PFSK-1 (cell line): ENCODE measurements at regions not wholly inside any gene's neighbourhood (a gene's known extent, or its start where the extent isn't known, plus 50 kb on each side); places are given as distances from the start of the nearest gene placed in this dataset.

Experiments
- FOXP2 ChIP-seq: optimal IDR thresholded peaks from 2 replicates; pipeline ENCODE3; 2011; ENCODE audit warnings: borderline replicate concordance, control low read depth, inconsistent platforms; ENCODE audit not compliant: insufficient read depth; ENCODE audit errors: extremely low read length, extremely low read depth
- POLR2AphosphoS5 ChIP-seq: IDR thresholded peaks from 2 replicates; pipeline ENCODE4 v1.6.1; 2012; ENCODE audit warnings: low read depth, mild to moderate bottlenecking, control low read depth, low read length, moderate library complexity
- SIN3A ChIP-seq: IDR thresholded peaks from 2 replicates; pipeline ENCODE4 v1.6.1; 2012; ENCODE audit warnings: mild to moderate bottlenecking, low read length, moderate library complexity, borderline replicate concordance; ENCODE audit not compliant: insufficient read depth
- TAF1 ChIP-seq: IDR thresholded peaks from 2 replicates; pipeline ENCODE4 v1.6.1; 2012; ENCODE audit warnings: low read length, control low read depth, borderline replicate concordance; ENCODE audit not compliant: insufficient read depth
- TF ChIP-seq, protein P1 (sequence below), 2 experiments: IDR thresholded peaks; 2 replicates each; pipeline versions ENCODE4 v1.6.1 to v1.8.0; 2011 to 2012; ENCODE audit warnings: low read depth in 2 of 2, low read length in 2 of 2, control low read depth in 1 of 2, inconsistent platforms in 1 of 2, mild to moderate bottlenecking in 1 of 2, moderate library complexity in 1 of 2; ENCODE audit not compliant: insufficient read depth in 1 of 2

DNA sequence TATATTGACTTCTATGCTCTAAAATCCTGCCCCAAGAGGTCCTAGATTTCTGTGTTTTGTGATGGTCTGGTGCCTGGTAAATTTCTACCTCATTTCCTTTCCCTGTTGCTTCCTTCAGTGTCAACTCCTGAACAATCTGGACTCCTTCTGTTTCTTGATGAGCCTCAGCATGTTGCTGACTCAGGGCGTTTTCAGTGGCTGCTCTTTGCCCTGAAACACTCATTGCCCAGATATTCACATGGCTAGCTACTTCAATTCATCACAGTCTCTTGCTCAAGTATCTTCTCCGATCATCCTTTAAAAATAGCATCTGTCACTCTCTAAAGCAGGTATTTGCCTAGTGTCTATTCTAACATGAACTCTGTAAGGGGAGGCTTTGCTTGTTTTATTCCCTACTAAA lies 526.3 kb upstream of the RAG2 start:
- TF ChIP-seq, protein P1, sequence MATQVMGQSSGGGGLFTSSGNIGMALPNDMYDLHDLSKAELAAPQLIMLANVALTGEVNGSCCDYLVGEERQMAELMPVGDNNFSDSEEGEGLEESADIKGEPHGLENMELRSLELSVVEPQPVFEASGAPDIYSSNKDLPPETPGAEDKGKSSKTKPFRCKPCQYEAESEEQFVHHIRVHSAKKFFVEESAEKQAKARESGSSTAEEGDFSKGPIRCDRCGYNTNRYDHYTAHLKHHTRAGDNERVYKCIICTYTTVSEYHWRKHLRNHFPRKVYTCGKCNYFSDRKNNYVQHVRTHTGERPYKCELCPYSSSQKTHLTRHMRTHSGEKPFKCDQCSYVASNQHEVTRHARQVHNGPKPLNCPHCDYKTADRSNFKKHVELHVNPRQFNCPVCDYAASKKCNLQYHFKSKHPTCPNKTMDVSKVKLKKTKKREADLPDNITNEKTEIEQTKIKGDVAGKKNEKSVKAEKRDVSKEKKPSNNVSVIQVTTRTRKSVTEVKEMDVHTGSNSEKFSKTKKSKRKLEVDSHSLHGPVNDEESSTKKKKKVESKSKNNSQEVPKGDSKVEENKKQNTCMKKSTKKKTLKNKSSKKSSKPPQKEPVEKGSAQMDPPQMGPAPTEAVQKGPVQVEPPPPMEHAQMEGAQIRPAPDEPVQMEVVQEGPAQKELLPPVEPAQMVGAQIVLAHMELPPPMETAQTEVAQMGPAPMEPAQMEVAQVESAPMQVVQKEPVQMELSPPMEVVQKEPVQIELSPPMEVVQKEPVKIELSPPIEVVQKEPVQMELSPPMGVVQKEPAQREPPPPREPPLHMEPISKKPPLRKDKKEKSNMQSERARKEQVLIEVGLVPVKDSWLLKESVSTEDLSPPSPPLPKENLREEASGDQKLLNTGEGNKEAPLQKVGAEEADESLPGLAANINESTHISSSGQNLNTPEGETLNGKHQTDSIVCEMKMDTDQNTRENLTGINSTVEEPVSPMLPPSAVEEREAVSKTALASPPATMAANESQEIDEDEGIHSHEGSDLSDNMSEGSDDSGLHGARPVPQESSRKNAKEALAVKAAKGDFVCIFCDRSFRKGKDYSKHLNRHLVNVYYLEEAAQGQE (IDR thresholded peaks at IDR 0.05; ENCODE audit: insufficient read depth in 1 of 2, low read depth in 2 of 2, low read length in 2 of 2): no peak
- TF ChIP-seq SIN3A: no peak
- no peak for TF ChIP-seq TAF1

DNA sequence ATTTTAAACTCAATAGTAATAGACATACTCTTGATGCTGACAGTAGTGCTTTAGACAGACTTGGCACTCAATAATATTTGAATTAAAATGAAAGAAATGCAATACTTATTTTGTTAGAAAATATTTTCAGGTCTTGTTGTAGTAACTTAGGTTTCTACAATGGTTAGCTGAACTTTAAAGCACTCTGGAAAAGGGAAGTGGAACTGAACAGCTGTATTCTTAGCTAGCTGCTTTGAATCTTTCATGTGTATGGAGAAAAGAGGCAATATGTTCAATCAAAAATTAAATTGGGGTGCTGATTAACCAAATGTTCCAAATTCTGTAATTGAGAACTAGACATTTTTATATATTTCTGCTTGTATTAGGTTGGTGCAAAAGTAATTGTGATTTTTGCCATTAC lies 517.9 kb upstream of the RAG2 start:
- TF ChIP-seq SIN3A (no peak), TAF1 (no peak), POLR2AphosphoS5 (no peak), FOXP2 (no peak)
- TF ChIP-seq, protein P1 (IDR thresholded peaks at IDR 0.05; ENCODE audit: insufficient read depth in 1 of 2, low read depth in 2 of 2, low read length in 2 of 2): no peak

DNA sequence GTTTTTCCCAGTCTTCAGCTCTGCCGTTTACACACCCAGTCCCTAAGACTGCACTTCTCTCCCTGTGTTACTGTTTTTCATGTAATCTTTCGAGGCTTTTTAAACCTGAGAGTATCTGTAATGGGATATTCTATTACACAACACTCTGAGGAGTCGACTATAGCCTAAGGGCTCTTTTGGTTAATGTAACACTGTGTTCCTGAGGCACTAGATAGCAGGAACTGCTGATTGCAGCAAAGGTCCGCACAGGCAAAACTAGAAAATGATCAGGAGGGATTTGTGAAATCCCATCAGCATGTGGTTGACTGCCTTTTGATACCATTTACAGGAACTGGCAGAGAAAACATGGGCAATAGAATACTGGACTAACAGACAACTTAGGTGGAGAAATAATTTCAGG lies 512.3 kb upstream of the RAG2 start:
- no peak for TF ChIP-seq TAF1
- no peak for TF ChIP-seq FOXP2
- TF ChIP-seq, protein P1 (IDR thresholded peaks at IDR 0.05; ENCODE audit: insufficient read depth in 1 of 2, low read depth in 2 of 2, low read length in 2 of 2): no peak
- no peak for TF ChIP-seq SIN3A

DNA sequence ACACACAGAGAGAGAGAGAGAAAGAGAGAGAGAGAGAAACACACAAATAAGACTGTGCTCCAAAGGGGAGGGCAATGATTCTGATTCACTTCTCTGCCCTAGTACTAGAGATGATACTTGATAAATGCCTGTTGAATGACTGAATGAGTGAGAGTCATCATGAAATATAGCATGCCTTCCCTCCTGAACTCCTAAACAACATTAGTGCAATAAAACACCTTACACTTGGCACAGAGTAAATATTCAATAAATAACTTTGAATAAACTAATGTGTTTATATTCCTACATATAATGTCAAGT lies 511.2 kb upstream of the RAG2 start:
- TF ChIP-seq SIN3A (no peak), TAF1 (no peak; the same call in 1 of the 2 replicates), FOXP2 (no peak), POLR2AphosphoS5 (no peak)
- TF ChIP-seq, protein P1 (IDR thresholded peaks at IDR 0.05; ENCODE audit: insufficient read depth in 1 of 2, low read depth in 2 of 2, low read length in 2 of 2): no peak
